ENCODE measurements at regions not wholly inside any gene's neighbourhood (a gene's known extent, or its start where the extent isn't known, plus 50 kb on each side); places are given as distances from the start of the nearest gene placed in this dataset.
"Not testable (repeated sequence)": the region's sequence is repeated elsewhere in the genome, so short reads cannot be mapped to it uniquely, and the experiment has no call there.

DNA sequence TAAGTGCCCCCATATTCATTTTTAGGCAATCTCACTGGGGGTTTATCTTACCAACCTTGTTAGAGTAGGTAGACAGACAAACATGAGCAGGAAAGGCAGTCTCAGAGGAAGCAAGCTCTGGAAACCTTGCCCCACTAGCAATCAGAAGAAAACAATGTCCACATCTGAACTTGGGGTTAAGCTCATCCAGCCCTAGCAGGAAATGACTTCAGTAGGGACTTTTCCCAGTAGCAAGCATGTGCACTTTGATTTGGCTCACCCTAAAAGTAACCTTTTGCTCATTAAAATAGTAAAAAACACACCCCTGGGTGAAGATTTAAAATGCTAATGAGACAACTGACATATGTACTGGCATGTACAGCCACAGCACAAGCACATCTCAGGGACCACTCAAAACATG, 175.5 kb downstream of the AKAIN1 start:
- DNase-seq (ENCODE audit: low read depth in 2 of 2), result no peak

DNA sequence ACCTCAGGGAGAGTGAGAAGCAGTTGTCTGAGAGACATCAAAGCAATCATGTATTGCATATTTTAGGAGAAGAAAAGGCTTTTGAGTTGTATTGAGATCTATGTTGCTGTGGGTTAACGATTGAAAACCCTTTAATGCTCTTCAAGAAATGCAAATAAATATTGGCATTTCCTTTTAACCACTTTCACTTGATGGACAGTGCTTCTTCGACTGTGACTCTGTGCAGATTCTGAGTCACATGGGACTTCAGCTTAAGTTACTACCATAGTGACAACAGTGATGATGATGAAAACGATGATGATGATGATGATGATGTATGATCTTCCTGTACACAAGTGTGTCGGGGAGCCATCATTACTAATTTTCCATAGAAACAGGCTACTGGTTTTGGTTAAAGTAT, 181.8 kb downstream of the AKAIN1 start:
- no peak for DNase-seq (ENCODE audit: low read depth in 2 of 2)

DNA sequence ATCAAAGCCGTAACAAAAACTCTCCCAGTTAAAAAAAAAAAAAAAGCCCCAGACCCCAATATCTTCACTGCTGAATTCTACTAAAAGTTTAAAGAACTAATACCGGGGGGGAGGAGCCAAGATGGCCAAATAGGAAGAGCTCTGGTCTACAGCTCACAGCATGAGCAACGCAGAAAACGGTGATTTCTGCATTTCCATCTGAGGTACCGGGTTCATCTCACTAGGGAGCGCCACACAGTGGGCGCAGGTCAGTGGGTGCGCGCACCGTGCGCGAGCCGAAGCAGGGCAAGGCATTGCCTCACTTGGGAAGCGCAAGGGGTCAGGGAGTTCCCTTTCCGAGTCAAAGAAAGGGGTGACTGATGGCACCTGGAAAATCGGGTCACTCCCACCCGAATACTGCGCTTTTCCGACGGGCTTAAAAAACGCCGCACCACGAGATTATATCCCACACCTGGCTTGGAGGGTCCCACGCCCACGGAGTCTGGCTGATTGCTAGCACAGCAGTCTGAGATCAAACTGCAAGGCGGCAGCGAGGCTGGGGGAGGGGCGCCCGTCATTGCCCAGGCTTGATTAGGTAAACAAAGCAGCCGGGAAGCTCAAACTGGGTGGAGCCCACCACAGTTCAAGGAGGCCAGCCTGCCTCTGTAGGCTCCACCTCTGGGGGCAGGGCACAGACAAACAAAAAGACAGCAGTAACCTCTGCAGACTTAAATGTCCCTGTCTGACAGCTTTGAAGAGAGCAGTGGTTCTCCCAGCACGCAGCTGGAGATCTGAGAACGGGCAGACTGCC, 192.8 kb downstream of the AKAIN1 start:
- DNase-seq (ENCODE audit: low read depth in 2 of 2), result not testable (repeated sequence)

DNA sequence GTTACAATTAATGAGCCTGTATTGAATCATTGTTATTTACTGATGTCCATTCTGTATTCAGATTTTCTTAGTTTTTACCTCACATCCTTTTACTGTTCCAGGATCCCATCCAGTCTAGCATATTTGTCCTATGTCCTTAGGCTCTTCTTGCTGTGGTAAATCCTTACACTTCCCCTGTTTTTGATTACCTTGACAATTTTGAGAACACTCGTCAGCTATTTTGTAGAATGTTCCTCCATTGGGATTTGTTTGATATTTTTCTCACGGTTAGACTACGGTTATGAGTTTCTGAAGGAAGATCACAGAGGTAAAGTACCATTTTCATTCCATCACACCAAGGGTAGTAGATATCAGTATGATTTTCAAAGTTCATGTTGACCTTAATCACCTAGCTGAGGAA, 202.3 kb downstream of the AKAIN1 start:
- DNase-seq (ENCODE audit: low read depth in 2 of 2), result no peak

DNA sequence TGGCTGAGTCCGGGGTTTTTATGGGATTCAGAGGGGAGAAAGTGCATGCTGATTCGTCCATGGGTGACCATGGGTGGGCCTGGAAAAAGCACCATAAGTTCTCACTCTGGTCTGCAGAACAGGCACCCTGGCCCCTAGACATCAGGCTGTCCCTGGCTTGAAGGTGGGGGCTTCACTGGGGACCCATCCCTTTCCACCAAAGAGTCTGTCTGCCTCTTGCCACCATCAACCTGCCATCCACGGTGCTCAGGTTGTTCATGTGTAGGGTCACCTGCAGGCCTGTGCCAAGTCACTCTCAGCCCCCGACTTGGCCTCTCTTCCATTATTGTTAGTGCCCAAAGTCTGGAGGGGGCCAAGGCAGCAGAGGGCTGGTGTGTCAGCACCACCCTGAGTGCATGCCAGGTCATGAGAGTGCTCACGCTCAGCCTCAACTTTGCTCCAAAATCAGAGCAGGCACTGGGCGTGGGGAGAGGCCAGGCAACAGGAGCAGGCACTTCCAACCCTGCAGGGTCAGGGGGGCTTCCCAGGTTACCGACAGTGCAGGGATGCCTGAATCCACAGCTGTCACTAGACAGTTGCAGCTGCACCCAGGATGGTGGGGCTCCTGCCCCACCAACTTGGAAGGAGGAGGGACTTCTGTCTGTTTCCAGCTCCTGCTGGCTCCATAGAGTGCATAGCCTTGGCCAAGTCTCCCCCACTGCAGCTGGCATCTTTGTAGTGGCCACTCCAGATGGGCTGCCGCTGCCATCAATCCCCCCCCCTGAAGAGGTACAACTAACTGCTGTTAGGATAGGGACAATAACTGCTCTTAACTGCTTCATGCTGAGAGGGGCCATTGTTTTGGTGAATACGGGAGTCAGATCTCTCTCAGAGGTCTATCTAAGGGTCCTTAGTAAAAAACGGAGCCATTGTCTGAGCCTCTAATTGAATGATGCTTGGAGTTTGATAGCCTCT, 209.3 kb downstream of the AKAIN1 start:
- no peak for DNase-seq (ENCODE audit: low read depth in 2 of 2)

DNA sequence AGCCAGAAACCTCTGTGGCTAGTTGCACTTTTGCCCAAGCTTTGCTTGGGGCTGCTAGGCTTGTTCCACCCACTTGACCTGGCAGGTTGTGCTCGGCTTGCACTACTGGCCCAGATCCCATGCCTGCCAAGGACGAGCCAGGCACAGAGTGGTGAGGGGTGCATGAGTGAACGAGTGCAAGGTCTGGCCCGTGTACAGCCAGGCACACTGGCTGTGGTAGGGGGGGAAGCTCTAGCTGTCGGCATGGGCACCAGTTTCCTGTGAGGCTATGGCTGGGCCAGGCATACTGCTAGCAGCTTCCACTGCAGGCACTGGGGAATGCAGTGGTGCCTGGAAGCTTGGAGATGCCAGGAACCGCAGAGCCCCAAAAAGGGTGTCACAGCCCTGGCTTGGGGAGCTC, 210.4 kb downstream of the AKAIN1 start:
- DNase-seq (ENCODE audit: low read depth in 2 of 2), result no peak

DNA sequence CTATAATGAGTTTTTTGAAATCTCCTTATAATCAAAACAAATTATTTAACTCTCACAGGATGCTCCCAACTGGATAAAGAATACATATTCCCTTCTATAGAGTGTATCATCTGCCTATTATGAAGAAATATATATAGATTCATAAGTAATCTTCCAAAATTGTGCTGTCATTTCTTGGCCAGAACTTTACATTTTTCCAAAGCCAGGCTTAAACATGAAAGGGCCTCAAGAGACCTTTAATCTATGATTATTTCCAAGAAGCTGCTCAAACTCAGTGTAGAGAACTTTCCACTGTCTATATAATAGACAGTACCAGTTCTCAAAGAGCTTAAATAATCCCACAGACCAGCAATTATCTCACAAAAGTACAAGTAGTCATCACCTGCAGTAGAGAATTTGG, 211.0 kb downstream of the AKAIN1 start:
- no peak for DNase-seq (ENCODE audit: low read depth in 2 of 2)

DNA sequence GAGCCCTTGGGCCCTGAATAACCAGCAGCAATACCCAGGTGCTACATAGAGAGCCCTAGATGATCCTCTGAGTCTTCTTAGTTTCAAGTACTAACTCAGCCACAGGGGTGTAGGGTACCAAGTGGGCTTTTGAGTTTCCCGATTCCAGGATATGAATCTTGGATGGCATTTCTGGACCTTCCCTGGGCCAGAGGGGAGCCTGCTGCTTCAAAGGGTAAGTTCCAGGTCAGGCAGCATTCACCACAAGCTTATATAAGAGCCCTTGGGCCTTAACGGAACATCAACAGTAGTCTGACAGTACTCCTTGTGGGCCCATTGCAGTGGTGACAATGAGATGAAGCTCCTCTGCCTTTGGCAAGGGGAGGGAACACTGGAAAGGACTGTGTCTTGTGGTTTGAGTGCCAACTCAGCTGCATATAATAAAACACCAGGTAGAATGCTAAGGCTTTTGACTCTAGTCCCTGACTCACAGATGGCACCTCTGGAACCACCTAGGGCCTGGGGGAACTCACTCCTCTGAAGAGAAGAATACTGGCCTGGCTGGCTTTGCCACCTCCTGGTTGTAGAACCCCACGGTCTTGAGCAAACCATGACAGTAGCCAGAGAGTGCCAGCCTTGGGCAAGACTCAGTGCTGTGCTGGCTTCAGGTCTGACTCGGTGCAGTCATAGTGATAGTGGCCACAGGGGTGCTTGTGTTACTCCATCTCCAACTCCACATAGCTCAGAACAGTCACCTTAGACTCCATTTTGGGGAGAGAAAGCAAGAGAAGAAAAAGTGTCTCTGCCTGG, 235.7 kb downstream of the AKAIN1 start:
- DNase-seq (ENCODE audit: low read depth in 2 of 2), result no peak

DNA sequence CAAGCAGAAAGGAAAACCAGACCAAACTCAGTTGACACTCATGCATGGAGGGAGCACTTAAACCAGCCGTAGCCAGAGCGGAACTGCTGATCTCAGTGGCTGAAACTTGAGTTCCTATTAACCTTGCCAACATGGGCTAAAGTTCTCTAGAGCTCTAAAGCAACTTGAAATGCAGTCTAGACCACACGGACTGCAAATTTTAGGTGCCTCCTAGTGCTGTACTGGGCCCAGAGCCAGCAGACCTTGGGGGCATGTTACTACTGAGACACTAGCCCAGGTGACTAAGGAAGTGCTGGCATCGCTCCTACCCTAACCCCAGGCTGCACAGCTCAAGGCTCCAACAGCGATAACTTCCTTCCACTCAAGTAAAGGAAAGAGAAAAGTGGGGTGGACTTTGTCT, 236.5 kb downstream of the AKAIN1 start:
- no peak for DNase-seq (ENCODE audit: low read depth in 2 of 2)

DNA sequence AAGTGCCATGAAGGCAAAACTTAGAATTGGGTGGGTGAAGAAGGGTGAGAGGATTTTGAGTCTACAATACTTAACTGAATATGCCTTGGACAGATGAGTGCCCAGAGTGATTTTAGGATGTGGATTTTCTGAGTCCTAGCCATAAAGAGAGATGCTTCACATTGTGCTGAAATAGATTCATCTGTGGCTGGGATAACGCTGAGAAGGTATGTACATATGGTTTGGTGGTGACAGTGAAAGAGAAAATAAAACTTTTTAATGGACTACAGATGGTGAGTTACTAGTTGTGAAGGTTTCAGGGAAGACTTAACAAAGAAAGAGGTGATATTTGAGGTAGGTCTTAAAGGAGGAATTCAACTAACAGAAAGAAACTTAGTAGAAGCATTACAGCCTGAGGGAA, 265.8 kb downstream of the AKAIN1 start:
- DNase-seq (ENCODE audit: low read depth in 2 of 2), result no peak

DNA sequence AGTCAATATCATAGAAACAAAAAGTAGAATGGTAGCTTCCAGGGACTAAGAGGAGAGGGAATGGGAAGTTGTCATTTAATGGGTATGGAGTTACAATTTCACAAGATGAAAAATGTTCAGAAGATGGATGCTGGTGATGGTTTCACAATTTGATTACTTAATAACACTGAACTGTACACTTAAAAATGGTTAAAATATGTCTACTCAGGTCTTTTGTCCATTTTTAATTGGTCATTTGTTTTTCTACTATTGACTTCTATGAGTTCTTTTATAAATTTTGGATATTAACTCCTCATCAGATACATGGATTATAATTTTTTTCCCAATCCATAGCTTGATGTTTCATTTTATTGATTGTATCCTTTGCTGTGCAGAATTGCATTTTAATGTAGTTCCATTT, 275.5 kb downstream of the AKAIN1 start:
- no peak for DNase-seq (ENCODE audit: low read depth in 2 of 2)

DNA sequence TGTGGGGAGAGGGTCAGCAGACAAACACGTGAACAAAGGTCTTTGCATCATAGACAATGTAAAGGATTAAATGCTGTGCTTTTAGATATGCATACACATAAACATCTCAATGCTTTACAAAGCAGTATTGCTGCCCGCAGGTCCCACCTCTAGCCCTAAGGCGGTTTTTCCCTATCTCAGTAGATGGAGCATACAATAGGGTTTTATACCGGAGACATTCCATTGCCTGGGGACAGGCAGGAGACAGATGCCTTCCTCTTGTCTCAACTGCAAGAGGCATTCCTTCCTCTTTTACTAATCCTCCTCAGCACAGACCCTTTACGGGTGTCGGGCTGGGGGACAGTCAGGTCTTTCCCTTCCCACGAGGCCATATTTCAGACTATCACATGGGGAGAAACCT, 279.5 kb downstream of the AKAIN1 start:
- not testable (repeated sequence) for DNase-seq (ENCODE audit: low read depth in 2 of 2)

DNA sequence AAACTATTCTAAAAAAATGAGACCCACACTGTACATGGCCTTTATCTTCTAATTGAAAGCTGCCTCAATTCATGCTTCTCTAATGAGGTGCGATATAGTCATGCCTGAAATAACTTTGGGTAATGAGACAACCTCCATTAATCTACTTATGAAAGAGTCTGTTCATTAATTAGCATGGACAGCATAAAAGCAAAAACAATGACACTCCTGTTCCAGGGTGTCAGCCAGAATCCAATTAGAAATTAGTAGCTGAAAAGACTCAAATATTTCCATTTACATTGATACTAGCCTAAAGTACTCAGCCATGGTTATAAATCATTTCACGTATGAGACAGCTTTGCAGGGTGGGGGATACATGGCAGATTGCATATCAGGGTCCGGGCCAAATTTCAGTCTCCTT, 288.7 kb downstream of the AKAIN1 start:
- DNase-seq (ENCODE audit: low read depth in 2 of 2), result no peak

DNA sequence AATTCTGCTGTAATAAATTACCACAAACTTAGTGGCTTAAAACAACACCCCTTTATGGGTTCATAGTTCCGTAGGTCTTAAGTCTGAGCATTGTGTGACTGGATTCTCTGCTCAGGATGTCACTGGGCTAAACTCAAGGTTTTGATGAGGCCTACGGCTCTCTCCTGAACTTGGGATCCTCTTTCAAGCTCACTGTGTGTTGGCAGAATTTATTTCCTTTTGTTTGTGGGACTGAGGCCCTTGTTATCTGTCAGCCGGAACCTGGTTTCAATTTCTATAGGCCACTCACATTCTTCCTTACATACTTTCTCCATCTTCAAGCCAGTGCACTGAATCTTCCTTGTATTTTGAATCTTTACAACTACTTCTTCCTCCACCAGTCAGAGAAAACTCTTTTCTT, 290.2 kb downstream of the AKAIN1 start:
- no peak for DNase-seq (ENCODE audit: low read depth in 2 of 2)

DNA sequence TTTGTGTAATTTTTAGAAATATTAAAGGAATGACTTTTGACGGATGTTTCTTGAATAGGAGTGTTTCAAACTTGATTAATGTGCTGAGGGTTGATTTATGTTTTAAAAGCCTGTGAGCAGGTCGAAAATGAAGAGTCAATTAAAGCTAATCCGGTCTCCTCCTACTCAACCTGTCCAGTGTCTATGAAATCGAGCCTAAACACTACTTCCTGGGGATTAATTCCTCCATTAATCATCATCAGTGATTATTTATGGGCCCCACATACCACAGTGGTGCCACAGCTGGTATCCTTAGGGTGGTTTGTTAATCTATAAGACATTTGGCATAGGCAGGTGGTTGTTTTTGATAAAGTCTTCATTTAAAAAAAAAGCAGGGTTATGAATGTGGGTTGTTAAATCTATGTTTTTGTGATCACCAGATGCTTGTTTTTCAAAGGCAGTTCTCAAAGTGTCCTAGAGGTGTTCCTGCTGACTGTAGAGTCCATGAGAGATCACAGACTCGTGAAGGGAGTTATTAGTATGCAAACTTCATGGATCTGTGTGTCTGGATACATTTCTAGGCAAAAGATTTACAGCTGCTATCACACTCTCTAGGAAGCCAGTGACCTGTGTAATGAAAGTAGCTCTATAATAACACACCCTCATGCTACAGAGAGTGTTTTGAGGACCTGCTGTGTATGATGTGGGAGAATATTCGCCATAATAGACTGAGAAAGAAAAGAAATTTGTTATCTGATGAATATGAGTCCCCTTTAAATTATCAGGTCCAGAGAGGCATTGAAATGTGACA, 308.6 kb downstream of the AKAIN1 start:
- no peak for DNase-seq (ENCODE audit: low read depth in 2 of 2)

DNA sequence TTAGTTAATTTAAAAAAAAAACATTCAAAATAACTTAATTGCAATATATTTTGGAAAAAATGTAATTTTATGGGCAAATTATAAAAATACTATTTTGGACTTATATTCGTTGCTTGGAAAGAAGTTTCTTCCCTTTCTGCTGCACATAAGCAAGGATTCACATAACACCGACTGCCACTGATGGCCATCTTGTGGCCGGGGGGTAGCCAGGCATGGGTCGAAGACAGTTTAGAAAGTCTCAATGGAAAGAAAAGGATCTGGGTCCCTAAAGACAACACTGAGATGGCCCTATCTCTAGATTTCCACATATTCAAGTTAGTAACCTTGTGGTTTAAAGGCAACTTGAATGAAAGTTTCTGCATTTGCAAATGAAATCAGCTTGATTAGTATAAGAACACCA, 318.6 kb downstream of the AKAIN1 start:
- no peak for DNase-seq (ENCODE audit: low read depth in 2 of 2)

DNA sequence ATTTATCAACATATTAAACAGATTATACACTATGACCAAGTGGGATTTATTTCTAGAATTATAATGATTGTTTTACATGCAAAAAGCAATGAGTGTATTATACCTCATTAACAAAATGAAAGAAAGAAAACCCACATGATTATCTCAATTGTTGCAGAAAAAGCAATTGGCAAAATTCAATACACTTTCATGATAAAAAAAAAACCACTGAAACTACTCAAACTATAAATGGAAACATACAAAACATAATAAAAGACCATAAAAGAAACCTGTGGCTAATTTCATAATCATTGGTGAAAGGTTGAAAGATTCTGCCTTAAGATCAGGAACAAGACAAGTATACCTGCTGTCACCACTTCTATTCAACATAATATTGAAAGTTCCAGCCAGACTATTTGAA, 325.9 kb downstream of the AKAIN1 start:
- no peak for DNase-seq (ENCODE audit: low read depth in 2 of 2)

DNA sequence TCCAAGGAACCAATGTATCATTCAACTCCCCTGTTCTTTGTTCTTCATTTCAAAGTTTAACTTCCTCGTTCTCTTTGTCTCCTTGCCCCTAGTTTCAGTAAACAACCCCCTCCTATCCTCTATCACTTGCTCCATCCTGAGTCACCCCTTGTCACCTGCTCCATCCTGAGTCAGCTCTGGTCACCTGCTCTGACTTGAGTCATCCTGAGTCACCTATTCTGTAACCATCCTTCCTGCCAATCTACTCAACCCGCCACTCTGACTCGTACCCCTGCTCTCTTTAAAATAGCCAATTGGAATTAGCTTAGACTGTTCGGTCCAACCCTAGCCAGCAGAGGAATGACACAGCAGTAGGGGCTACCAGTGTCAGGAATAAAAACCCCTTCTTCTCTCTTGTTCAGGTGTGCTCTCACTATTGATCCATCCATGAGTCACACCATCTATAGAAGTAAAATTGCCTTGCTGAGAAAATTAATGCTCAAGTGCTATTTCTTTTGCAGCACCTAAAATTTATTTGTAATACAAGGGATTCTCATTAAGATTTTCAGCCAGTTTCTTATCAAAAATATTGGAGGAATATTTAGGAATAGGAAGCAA, 326.8 kb downstream of the AKAIN1 start:
- no peak for DNase-seq (ENCODE audit: low read depth in 2 of 2)

DNA sequence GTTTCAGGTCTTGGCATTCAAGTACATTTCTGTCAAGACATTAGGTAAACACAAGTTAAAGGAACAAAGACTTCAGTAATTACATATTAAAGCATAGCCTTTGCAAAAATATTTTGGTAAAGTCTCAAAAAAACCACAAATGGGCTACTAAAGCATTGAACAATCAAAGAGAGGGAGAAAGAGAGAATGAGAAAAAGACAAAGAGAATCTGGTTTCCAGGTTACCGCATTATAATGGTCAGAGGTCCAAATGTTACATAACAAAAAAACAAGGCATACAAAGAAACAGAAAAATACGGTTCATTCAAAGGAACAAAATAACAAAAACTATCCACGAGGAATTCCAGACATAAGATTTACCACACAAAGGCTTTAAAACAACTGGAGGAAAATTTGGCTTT, 327.9 kb downstream of the AKAIN1 start:
- no peak for DNase-seq (ENCODE audit: low read depth in 2 of 2)

DNA sequence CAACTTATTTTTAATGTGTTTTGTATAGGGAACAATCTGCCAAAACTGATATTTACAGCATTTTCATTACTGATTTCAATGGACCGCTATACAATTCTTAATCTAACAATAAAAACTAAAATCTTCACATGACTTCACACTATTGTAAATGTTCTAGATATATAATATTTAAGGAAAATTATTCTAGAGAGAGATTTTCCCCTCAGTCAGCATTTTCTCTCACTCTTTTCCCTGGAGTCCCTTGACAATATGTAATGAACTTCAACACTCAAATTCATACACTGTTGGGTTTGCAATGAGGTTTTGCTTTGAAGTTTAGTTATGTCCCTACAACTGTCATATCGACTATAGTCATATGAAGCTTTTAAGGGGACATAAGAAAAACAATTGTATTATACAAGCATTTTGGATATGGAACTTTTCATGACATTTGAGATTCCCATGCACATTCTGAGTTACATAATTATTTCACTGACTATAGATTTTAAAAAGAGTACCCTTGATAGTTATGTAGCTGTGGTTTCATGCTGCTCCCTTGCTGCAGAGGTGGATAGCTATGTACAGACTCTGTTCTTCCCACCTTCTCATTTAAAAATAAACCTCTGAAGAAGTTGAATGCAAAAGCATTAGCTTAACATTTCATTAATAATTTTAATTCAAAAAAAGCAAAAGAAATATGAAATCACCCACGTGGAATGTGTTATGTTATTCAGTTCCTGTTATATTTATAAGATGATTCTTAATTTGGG, 338.5 kb downstream of the AKAIN1 start:
- no peak for DNase-seq (ENCODE audit: low read depth in 2 of 2)

Data from stimulated activated CD4-positive, alpha-beta T cell treated with anti-CD3 and anti-CD28 coated beads, Interleukin-4, amount 100 ng/mL, for 48 hours (primary cell).